Lower leg skin (tissue), 3 donors: ENCODE measurements at regions not wholly inside any gene's neighbourhood (a gene's known extent, or its start where the extent isn't known, plus 50 kb on each side); places are given as distances from the start of the nearest gene placed in this dataset.
"Not testable (repeated sequence)": the region's sequence is repeated elsewhere in the genome, so short reads cannot be mapped to it uniquely, and the experiment has no call there.

Experiments used
- POLR2A ChIP-seq, 2 donors: fragments of 450-650 bp; IDR thresholded peaks; one replicate each; pipeline ENCODE4 v1.6.1; 2016 to 2017; ENCODE audit warnings: antibody characterized with exemption in 2 of 2, mild to moderate bottlenecking in 1 of 2, moderate library complexity in 1 of 2
- TF ChIP-seq, protein P1 (sequence below), 3 donors: fragments of 450-650 bp; IDR thresholded peaks; one replicate each; pipeline ENCODE4 v1.5.1; 2016; ENCODE audit warnings: antibody characterized with exemption in 3 of 3, mild to moderate bottlenecking in 3 of 3, moderate library complexity in 2 of 3

DNA sequence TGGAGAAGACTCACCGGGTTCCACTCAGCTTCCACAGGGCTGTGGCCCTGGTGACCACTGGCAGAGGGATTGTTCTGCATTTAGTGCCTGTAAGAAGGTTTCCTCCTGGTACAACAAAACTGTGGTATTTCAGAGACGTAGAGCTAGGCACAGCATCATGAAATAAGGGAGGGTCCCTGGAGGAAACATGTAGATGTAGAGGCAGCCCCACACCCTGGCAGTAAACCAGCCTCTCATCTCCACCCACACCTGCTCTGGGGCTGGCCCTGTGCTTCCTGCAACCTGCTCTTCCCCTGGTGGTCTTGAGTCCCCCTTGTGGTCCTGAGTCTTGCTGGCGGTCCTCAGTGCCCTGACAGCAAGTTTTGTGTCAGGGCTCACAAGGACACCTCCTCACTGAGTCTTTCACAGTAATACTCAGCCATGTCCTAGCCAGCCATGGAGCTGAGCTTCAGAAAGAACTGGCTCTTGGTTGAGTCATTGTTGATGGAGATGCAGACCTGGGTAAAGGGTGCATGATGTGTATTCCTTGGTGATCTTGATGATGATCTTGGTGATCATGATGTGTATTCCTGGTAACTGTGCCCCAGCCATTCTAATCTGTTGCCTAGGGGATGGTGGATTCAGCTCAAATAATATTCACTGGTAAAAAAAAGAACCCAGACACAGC, 121.8 kb downstream of the OR4M2 start:
- TF ChIP-seq, protein P1, sequence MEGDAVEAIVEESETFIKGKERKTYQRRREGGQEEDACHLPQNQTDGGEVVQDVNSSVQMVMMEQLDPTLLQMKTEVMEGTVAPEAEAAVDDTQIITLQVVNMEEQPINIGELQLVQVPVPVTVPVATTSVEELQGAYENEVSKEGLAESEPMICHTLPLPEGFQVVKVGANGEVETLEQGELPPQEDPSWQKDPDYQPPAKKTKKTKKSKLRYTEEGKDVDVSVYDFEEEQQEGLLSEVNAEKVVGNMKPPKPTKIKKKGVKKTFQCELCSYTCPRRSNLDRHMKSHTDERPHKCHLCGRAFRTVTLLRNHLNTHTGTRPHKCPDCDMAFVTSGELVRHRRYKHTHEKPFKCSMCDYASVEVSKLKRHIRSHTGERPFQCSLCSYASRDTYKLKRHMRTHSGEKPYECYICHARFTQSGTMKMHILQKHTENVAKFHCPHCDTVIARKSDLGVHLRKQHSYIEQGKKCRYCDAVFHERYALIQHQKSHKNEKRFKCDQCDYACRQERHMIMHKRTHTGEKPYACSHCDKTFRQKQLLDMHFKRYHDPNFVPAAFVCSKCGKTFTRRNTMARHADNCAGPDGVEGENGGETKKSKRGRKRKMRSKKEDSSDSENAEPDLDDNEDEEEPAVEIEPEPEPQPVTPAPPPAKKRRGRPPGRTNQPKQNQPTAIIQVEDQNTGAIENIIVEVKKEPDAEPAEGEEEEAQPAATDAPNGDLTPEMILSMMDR (IDR thresholded peaks at IDR 0.05), result not testable (repeated sequence)
- TF ChIP-seq POLR2A (IDR thresholded peaks at IDR 0.05), result not testable (repeated sequence)
